ENCODE measurements at regions not wholly inside any gene's neighbourhood (a gene's known extent, or its start where the extent isn't known, plus 50 kb on each side); places are given as distances from the start of the nearest gene placed in this dataset.

DNA sequence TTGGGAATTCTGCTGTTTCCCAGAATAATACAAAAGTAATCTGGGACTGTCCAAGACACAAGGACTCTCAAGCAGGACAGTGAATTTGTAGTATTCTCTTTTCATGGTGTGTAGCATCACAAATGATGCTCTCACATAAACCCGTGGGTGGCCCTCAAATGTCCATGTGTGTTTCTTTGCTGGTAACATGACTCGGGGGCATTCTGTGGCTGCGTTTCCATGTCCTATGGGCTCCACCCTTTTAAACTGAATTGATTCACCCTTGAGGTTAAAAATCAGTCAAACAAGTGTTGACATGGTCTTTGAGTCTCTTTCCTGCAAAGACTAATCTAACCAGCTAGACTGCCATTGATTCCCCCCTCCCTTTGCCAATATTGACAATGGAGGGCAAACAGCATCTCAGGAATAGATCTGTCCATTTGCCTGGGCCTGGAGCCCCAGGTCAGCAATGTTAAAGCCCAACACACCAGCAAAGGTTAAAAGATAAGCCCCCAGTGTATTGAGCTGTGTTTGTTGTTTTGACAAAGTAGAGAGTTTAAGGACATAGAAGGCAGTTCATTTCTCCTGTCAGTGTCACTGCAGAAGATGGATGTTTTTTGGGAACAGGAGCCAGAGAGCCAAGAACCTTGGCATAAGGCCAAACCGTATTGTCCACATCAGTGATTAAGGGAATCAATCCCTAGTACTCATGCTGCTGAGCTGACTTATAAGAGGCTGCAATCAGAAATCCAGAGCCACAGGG, 117.1 kb upstream of the COX10 start (continued):
- TF ChIP-seq SAP30 (IDR thresholded peaks at IDR 0.05; ENCODE audit: insufficient read depth, insufficient replicate concordance, low read length), result no peak
- TF ChIP-seq GTF2F1 (IDR thresholded peaks at IDR 0.05; ENCODE audit: borderline replicate concordance, low read depth, low read length), result no peak
- no peak for TF ChIP-seq JUN (IDR thresholded peaks at IDR 0.05; ENCODE audit: low read depth, low read length)
- no peak for TF ChIP-seq EZH2 (IDR thresholded peaks at IDR 0.05; ENCODE audit: low read depth, low read length, severe bottlenecking)

All from H1 (cell line).